Peyer's patch (tissue), 4 donors: ENCODE measurements at regions not wholly inside any gene's neighbourhood (a gene's known extent, or its start where the extent isn't known, plus 50 kb on each side); places are given as distances from the start of the nearest gene placed in this dataset.

Experiments
- CTCF ChIP-seq, 6 experiments: fragments of 450-650 bp in 4 of 6; fragments of 200-600 bp in 2 of 6; sonication (generic) in 1 of 6; IDR thresholded peaks; one replicate each; pipeline ENCODE4 v1.5.1; 2017 to 2019; ENCODE audit warnings: antibody characterized with exemption in 6 of 6, mild to moderate bottlenecking in 3 of 6, moderate library complexity in 1 of 6
- POLR2A ChIP-seq, 2 donors: fragments of 450-650 bp; IDR thresholded peaks; one replicate each; pipeline ENCODE4 v1.5.1; 2017; ENCODE audit warnings: antibody characterized with exemption in 2 of 2, mild to moderate bottlenecking in 2 of 2, moderate library complexity in 2 of 2

- TF ChIP-seq POLR2A (IDR thresholded peaks at IDR 0.05) (no peak), CTCF (IDR thresholded peaks at IDR 0.05) (peak in 5 of 6 experiments; percentile 38 to 59 (median 49))
Measured at GRCh38 chr14:21852061-21852664, 178.5 kb upstream of the OR4E1 start.
